ENCODE measurements at regions not wholly inside any gene's neighbourhood (a gene's known extent, or its start where the extent isn't known, plus 50 kb on each side); places are given as distances from the start of the nearest gene placed in this dataset.

DNA sequence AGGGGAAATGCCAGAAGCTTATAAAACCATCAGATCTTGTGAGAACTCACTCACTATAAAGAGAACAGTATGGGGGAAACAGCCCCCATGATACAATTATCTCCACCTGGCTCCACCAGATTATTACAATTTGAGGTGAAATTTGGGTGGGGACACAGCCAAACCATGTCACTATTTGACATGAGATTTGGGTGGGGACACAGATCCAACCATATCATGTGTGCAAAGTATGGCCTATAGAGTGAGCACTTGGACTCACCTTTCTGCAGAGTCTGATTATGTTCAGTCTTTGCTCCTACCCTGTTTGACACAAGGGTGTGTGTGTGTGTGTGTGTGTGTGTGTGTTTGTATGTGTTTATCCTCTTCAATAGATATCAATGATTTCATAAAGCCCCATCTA lies 287.5 kb downstream of the ZNF536 start:
- TF ChIP-seq, protein P1, sequence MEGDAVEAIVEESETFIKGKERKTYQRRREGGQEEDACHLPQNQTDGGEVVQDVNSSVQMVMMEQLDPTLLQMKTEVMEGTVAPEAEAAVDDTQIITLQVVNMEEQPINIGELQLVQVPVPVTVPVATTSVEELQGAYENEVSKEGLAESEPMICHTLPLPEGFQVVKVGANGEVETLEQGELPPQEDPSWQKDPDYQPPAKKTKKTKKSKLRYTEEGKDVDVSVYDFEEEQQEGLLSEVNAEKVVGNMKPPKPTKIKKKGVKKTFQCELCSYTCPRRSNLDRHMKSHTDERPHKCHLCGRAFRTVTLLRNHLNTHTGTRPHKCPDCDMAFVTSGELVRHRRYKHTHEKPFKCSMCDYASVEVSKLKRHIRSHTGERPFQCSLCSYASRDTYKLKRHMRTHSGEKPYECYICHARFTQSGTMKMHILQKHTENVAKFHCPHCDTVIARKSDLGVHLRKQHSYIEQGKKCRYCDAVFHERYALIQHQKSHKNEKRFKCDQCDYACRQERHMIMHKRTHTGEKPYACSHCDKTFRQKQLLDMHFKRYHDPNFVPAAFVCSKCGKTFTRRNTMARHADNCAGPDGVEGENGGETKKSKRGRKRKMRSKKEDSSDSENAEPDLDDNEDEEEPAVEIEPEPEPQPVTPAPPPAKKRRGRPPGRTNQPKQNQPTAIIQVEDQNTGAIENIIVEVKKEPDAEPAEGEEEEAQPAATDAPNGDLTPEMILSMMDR (IDR thresholded peaks at IDR 0.05; ENCODE audit: unreplicated experiment): no peak
- no peak overlapping the region for H3K27ac Mint-ChIP-seq
- DNase-seq (ENCODE audit: low spot score in 2 of 2, unreplicated experiment in 2 of 2): no peak
- H3K36me3 Mint-ChIP-seq: no peaks in the 10 kb centered on the region
- peaks cover 40% of the 10 kb centered on the region for H3K27me3 Mint-ChIP-seq (ENCODE audit: low read depth)
- no peaks in the 10 kb centered on the region for H3K9me3 Mint-ChIP-seq
- H3K4me1 Mint-ChIP-seq: peaks cover 28% of the 10 kb centered on the region
- no peak overlapping the region for H3K4me3 Mint-ChIP-seq

DNA sequence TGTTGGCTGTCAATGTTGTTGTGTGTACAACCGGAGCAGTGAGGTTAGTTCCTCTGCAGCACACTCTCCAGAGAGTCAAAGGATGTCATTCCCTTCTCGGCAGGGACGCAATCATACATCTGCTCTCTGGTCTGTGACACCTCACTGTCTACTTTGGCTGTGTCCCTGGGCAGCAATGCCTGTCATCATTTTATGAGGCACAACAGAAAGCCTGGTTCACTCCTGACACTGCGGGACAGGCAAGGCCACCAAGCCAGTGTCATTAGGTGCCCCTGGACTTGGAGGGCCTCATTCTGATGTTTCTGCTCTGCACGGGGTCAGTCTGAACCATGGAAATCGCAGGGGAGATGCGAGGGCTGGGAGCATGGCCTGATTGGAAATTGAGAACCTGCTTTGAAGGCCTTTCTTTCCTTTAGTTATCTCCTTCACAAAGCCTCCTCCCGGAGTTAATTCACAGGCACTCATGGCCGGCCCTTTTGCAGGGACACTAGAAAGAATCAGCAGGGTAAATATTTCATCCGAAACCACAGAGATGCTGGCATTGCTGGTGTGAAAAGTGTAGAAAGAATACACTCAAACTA lies 284.4 kb downstream of the ZNF536 start:
- Mint-ChIP-seq H3K36me3 (no peaks in the 10 kb centered on the region), H3K27ac (no peak overlapping the region), H3K4me1 (peaks cover 2% of the 10 kb centered on the region), H3K27me3 (ENCODE audit: low read depth) (peaks cover 65% of the 10 kb centered on the region), H3K4me3 (no peak overlapping the region), H3K9me3 (no peaks in the 10 kb centered on the region)
- no peak for DNase-seq (ENCODE audit: low spot score in 2 of 2, unreplicated experiment in 2 of 2)
- TF ChIP-seq, protein P1 (IDR thresholded peaks at IDR 0.05; ENCODE audit: unreplicated experiment): no peak

DNA sequence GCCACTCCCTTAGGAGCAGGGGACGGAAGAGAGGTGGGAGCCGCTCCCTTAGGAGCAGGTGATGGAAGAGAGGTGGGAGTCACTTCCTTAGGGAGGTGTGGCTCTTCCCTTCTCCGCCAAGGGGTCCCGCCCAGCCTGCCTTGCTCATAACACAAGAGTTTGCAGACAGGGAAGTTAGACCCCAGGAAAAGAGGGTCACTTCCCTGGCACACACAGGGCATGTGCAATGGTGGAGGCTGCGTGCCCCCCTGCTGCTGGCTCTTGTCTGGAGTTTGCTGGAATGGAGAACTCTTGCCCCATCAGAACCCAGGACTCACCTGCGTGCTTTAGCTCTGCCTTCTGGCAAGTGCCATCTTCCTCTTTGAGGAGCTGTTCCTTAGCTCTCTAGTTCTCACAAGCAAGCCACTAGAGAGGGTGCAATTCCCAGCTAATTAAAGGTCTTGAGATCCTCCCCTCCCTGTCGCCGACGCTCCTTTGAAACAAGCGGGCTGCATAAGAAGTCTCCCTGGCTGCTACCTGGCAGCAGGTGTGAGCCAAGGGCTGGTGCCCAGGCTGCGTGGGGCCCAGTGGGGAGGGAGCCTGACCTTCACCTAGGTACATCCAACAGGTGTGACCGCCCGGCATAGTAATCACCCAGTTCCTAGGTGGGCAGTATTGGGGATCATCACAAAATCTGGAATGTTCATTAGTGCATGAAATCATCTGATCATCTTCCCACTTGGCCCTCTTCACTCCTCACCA lies 281.6 kb downstream of the ZNF536 start:
- TF ChIP-seq, protein P1 (IDR thresholded peaks at IDR 0.05; ENCODE audit: unreplicated experiment): no peak
- Mint-ChIP-seq H3K27ac (no peak overlapping the region), H3K9me3 (no peaks in the 10 kb centered on the region), H3K36me3 (no peaks in the 10 kb centered on the region), H3K27me3 (ENCODE audit: low read depth) (peaks cover 80% of the 10 kb centered on the region), H3K4me3 (no peak overlapping the region), H3K4me1 (no peaks in the 10 kb centered on the region)
- DNase-seq (ENCODE audit: low spot score in 2 of 2, unreplicated experiment in 2 of 2): no peak

DNA sequence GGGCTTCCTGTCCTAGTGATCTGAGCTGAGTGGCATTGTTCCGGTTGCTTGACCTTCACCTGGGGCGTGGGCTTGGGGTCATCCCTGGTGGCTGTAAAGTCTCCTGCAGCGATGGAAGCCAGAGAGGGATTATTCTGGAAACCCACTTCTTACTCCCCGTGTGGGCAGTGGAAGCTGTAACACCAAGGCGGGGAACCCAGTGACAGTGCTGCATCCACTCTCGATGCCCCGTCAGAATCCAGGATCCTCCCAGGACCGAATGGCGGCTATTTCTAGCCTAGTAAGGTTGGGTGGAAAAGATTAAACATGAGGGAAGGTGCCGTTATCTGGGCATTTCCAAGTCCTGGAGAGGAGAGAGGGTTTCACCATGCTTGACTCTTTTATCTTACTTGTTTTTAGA lies 280.6 kb downstream of the ZNF536 start:
- no peak overlapping the region for H3K27ac Mint-ChIP-seq
- no peak for DNase-seq (ENCODE audit: low spot score in 2 of 2, unreplicated experiment in 2 of 2)
- TF ChIP-seq, protein P1 (IDR thresholded peaks at IDR 0.05; ENCODE audit: unreplicated experiment): no peak

DNA sequence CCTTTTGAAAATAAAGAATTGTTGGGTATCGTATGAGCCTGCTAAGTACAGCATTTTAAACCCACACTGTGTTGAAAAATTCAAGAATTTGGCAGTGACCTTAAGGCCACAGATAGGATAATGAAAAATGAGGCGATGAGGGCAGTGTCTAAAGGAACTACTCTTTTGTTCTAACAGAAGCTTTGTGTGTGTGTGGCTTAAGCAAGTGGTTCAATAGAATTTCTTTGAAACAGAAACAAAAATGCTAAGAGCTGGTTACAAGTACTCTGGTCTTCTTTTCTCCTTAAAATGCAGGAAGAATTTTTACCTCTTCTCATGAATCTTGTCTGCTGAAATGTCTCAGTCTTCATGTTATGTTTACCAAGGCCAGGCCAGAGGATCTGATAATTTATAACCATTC lies 279.5 kb downstream of the ZNF536 start:
- TF ChIP-seq, protein P1 (IDR thresholded peaks at IDR 0.05; ENCODE audit: unreplicated experiment): no peak
- no peaks in the 10 kb centered on the region for H3K36me3 Mint-ChIP-seq
- DNase-seq (ENCODE audit: low spot score in 2 of 2, unreplicated experiment in 2 of 2): no peak
- H3K27ac Mint-ChIP-seq: no peak overlapping the region
- H3K9me3 Mint-ChIP-seq: no peaks in the 10 kb centered on the region
- no peak overlapping the region for H3K4me3 Mint-ChIP-seq
- H3K27me3 Mint-ChIP-seq (ENCODE audit: low read depth): peaks cover 82% of the 10 kb centered on the region
- H3K4me1 Mint-ChIP-seq: no peaks in the 10 kb centered on the region

More for the DNA sequence above, 280.6 kb downstream of the ZNF536 start:
- Mint-ChIP-seq H3K4me3 (no peak overlapping the region), H3K27me3 (ENCODE audit: low read depth) (peaks cover 81% of the 10 kb centered on the region), H3K36me3 (no peaks in the 10 kb centered on the region), H3K4me1 (no peaks in the 10 kb centered on the region), H3K9me3 (no peaks in the 10 kb centered on the region)

Data from mesothelial cell of epicardium (in vitro differentiated cells).